Upper lobe of left lung (tissue), 4 donors: ENCODE measurements at regions not wholly inside any gene's neighbourhood (a gene's known extent, or its start where the extent isn't known, plus 50 kb on each side); places are given as distances from the start of the nearest gene placed in this dataset.

ENCODE experiments used
- POLR2A ChIP-seq, 4 donors: fragments of 450-650 bp; IDR thresholded peaks; one replicate each; pipeline ENCODE4 v1.5.1; 2016 to 2017; ENCODE audit warnings: antibody characterized with exemption in 4 of 4, mild to moderate bottlenecking in 2 of 4
- TF ChIP-seq, protein P1 (sequence below), 6 experiments: fragments of 450-650 bp in 4 of 6; fragments of 200-600 bp in 2 of 6; sonication (generic) in 2 of 6; IDR thresholded peaks; one replicate each; pipeline ENCODE4 v1.5.1; 2016 to 2019; ENCODE audit warnings: antibody characterized with exemption in 6 of 6

DNA sequence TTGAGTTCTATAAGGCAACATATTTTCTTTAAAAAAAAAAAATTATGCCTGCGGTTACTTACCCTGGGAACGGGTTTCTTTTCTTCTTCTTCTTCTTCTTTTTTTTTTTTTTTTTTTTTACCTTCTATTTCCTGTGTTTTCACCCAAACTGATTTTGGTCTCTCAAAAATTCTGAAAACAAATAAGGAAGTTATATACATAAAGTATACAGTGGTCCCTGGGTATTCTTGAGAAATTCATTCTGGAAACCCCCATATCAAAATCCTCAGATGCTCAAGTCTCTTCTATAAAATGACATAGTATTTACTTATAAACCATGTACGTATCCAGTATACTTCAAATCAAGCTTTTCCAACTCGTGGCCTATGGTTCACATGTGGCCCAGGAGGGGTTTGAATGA lies 326.7 kb downstream of the MAT2B start:
- TF ChIP-seq, protein P1, sequence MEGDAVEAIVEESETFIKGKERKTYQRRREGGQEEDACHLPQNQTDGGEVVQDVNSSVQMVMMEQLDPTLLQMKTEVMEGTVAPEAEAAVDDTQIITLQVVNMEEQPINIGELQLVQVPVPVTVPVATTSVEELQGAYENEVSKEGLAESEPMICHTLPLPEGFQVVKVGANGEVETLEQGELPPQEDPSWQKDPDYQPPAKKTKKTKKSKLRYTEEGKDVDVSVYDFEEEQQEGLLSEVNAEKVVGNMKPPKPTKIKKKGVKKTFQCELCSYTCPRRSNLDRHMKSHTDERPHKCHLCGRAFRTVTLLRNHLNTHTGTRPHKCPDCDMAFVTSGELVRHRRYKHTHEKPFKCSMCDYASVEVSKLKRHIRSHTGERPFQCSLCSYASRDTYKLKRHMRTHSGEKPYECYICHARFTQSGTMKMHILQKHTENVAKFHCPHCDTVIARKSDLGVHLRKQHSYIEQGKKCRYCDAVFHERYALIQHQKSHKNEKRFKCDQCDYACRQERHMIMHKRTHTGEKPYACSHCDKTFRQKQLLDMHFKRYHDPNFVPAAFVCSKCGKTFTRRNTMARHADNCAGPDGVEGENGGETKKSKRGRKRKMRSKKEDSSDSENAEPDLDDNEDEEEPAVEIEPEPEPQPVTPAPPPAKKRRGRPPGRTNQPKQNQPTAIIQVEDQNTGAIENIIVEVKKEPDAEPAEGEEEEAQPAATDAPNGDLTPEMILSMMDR (IDR thresholded peaks at IDR 0.05), result no peak
- TF ChIP-seq POLR2A (IDR thresholded peaks at IDR 0.05), result no peak
